ENCODE measurements at regions not wholly inside any gene's neighbourhood (a gene's known extent, or its start where the extent isn't known, plus 50 kb on each side); places are given as distances from the start of the nearest gene placed in this dataset.

DNA sequence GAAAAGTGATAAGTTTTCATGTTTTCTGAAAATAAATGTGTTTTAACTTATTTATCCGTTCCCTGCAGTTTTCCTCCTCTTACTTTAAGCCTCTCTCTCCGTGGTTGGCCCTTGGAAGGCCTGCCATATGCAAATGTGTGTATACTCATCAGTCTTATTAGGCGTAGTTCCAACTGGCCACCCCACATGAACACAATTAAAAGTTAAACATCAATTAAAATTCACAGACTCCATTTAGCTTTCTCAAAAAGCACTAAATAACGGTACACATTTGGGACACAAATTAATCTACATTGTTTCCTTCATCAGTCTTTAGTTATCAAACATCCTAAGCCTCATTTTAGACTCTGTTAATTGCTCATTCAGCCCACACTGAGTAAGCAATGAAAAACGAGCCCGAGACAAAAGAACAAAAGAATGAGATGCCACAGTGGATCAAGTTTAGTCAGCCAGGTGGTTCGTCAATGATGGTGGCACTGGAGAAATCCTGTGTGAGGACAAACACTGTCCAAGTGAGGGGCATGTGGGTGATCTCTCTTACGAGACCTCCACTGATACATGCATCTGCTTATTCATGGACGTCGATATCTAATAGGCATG, 76.0 kb upstream of the TMCC3 start:
- TF ChIP-seq, protein P1, sequence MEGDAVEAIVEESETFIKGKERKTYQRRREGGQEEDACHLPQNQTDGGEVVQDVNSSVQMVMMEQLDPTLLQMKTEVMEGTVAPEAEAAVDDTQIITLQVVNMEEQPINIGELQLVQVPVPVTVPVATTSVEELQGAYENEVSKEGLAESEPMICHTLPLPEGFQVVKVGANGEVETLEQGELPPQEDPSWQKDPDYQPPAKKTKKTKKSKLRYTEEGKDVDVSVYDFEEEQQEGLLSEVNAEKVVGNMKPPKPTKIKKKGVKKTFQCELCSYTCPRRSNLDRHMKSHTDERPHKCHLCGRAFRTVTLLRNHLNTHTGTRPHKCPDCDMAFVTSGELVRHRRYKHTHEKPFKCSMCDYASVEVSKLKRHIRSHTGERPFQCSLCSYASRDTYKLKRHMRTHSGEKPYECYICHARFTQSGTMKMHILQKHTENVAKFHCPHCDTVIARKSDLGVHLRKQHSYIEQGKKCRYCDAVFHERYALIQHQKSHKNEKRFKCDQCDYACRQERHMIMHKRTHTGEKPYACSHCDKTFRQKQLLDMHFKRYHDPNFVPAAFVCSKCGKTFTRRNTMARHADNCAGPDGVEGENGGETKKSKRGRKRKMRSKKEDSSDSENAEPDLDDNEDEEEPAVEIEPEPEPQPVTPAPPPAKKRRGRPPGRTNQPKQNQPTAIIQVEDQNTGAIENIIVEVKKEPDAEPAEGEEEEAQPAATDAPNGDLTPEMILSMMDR (IDR thresholded peaks at IDR 0.05) = no peak
- no peak for TF ChIP-seq POLR2A (IDR thresholded peaks at IDR 0.05)
